ENCODE measurements at regions not wholly inside any gene's neighbourhood (a gene's known extent, or its start where the extent isn't known, plus 50 kb on each side); places are given as distances from the start of the nearest gene placed in this dataset.

DNA sequence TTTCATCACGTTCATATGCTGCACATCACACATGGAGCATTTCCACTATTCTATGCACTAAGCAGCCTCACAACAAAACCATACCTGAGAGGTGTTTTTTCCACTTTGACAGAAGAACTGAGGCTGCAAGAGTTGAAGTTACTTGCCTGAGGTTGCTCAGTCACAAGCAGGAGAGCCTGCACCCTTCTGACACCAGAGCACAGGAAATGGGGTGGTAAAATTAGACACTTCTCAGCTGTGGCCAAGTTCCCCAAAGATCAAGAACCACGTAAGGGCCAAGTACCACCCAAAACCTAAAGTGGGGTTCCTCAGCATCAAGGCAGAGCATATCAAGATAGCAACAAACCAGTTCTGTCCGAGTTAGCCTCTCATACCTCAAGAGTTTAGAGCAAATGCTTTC, 185.8 kb downstream of the CAPZA3 start:
- no peak overlapping the region for H3K27ac Mint-ChIP-seq
- peaks cover 5% of the 10 kb centered on the region for H3K4me1 Mint-ChIP-seq (ENCODE audit: low read depth)
- H3K36me3 Mint-ChIP-seq (ENCODE audit: insufficient read depth), result no peaks in the 10 kb centered on the region
- TF ChIP-seq, protein P1, sequence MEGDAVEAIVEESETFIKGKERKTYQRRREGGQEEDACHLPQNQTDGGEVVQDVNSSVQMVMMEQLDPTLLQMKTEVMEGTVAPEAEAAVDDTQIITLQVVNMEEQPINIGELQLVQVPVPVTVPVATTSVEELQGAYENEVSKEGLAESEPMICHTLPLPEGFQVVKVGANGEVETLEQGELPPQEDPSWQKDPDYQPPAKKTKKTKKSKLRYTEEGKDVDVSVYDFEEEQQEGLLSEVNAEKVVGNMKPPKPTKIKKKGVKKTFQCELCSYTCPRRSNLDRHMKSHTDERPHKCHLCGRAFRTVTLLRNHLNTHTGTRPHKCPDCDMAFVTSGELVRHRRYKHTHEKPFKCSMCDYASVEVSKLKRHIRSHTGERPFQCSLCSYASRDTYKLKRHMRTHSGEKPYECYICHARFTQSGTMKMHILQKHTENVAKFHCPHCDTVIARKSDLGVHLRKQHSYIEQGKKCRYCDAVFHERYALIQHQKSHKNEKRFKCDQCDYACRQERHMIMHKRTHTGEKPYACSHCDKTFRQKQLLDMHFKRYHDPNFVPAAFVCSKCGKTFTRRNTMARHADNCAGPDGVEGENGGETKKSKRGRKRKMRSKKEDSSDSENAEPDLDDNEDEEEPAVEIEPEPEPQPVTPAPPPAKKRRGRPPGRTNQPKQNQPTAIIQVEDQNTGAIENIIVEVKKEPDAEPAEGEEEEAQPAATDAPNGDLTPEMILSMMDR (IDR thresholded peaks at IDR 0.05; ENCODE audit: unreplicated experiment), result no peak
- no peaks in the 10 kb centered on the region for H3K9me3 Mint-ChIP-seq (ENCODE audit: low read depth)
- H3K27me3 Mint-ChIP-seq, result peaks cover 5% of the 10 kb centered on the region
- no peak overlapping the region for H3K4me3 Mint-ChIP-seq (ENCODE audit: low read depth)
- no peak for DNase-seq (ENCODE audit: low spot score, unreplicated experiment)

DNA sequence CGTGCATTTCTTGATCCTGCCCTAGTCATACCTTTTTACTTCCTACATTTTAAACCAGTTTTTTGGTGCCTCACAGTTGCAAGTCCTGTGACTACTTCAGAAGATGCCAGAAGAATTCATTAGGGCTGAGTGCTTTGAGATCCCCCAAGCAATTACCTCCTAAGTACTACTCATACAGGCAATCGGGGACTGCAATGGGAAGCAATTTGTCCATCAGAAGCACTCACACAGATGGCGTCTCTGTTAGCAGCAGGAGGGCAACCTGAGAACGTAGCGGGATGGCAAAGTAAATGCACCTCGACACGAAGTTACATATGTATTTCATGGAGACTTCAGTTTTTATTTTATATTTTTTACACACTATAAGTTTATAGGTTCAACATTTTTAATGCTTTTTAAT, 188.3 kb downstream of the CAPZA3 start:
- TF ChIP-seq, protein P1 (IDR thresholded peaks at IDR 0.05; ENCODE audit: unreplicated experiment), result no peak
- H3K4me1 Mint-ChIP-seq (ENCODE audit: low read depth), result peaks cover 2% of the 10 kb centered on the region
- no peak overlapping the region for H3K4me3 Mint-ChIP-seq (ENCODE audit: low read depth)
- no peak for DNase-seq (ENCODE audit: low spot score, unreplicated experiment)
- H3K27ac Mint-ChIP-seq, result no peak overlapping the region
- H3K27me3 Mint-ChIP-seq, result peaks cover 5% of the 10 kb centered on the region
- peaks cover 13% of the 10 kb centered on the region for H3K9me3 Mint-ChIP-seq (ENCODE audit: low read depth)
- H3K36me3 Mint-ChIP-seq (ENCODE audit: insufficient read depth), result peaks cover 7% of the 10 kb centered on the region

DNA sequence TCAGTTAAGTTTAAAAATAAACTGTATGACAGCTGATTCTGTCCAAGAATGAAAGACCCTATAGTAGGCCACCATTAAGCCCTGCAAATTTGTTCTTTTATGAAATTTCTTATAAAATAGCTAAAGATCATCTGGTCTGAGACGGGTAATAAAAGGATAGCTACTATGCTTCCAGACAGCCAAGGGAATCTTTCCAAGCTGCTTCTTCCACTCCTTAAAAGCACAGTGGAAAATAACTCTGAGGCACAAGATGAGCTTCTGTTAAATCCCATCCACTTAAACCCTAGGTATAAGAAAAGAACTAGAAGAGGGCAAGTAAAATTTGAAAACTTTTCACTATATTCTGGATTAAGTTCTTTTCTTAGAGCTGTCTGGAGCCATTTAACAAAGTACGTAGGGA, 194.3 kb downstream of the CAPZA3 start:
- peaks cover 26% of the 10 kb centered on the region for H3K27me3 Mint-ChIP-seq
- peaks cover 6% of the 10 kb centered on the region for H3K4me1 Mint-ChIP-seq (ENCODE audit: low read depth)
- no peak for DNase-seq (ENCODE audit: low spot score, unreplicated experiment)
- peaks cover 9% of the 10 kb centered on the region for H3K36me3 Mint-ChIP-seq (ENCODE audit: insufficient read depth)
- TF ChIP-seq, protein P1 (IDR thresholded peaks at IDR 0.05; ENCODE audit: unreplicated experiment), result no peak
- H3K27ac Mint-ChIP-seq, result no peak overlapping the region
- peaks cover 16% of the 10 kb centered on the region for H3K9me3 Mint-ChIP-seq (ENCODE audit: low read depth)
- no peak overlapping the region for H3K4me3 Mint-ChIP-seq (ENCODE audit: low read depth)

DNA sequence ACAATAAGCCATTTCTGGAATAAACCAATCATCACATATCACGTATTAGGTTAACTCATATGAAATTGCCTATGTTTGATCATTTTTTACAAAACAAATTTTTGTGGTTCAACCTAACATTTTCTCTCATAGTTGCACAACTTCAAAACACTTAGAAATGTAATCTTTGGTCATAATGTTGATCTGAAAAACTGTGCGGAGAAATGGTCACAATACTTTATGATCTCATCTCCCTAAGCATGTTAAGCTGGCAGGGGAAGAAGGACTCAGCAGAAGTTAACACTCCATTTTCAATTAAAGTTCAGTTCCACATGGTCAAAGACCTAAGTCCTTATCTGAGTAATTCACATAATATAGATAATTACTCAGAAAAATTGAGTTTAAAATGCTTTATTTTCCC, 194.8 kb downstream of the CAPZA3 start:
- Mint-ChIP-seq H3K27me3 (peaks cover 28% of the 10 kb centered on the region), H3K9me3 (ENCODE audit: low read depth) (peaks cover 16% of the 10 kb centered on the region), H3K4me1 (ENCODE audit: low read depth) (peaks cover 6% of the 10 kb centered on the region), H3K4me3 (ENCODE audit: low read depth) (no peak overlapping the region), H3K27ac (no peak overlapping the region), H3K36me3 (ENCODE audit: insufficient read depth) (peaks cover 9% of the 10 kb centered on the region)
- TF ChIP-seq, protein P1 (IDR thresholded peaks at IDR 0.05; ENCODE audit: unreplicated experiment), result no peak
- DNase-seq (ENCODE audit: low spot score, unreplicated experiment), result no peak

DNA sequence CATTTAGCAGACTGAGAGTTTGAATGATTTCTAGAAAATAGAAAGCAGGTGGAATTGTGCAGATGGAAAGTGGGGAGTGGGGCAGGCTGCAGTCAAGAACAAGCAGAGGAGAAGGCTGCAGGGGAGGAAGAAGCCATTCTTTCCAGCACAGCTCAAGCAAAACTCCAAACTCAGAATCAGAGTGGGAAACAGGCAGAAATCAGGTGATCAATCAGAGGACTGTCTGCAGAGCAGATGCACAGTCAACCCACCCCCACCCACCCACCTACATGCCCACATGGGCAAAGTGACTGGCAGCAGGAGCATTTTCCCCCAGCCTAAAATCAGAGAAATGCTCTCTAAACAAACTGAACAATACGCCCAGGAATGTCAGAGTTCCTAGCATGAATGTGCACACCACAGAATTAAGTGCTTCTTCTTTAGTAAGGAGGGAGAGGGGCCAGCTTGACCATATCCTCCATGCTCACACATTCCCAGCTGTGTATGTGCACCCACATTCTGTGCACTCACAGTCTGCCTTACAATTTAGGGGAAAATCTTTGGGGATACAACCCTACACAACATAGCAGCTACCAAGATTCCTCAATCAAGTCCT, 194.1 kb upstream of the PLEKHA5 start:
- Mint-ChIP-seq H3K27ac (no peak overlapping the region), H3K4me1 (ENCODE audit: low read depth) (peaks cover 6% of the 10 kb centered on the region), H3K36me3 (ENCODE audit: insufficient read depth) (peaks cover 5% of the 10 kb centered on the region), H3K9me3 (ENCODE audit: low read depth) (peaks cover 8% of the 10 kb centered on the region), H3K4me3 (ENCODE audit: low read depth) (no peak overlapping the region), H3K27me3 (peaks cover 45% of the 10 kb centered on the region)
- TF ChIP-seq, protein P1 (IDR thresholded peaks at IDR 0.05; ENCODE audit: unreplicated experiment), result no peak
- DNase-seq (ENCODE audit: low spot score, unreplicated experiment), result no peak
